ENCODE measurements at regions not wholly inside any gene's neighbourhood (a gene's known extent, or its start where the extent isn't known, plus 50 kb on each side); places are given as distances from the start of the nearest gene placed in this dataset.

DNA sequence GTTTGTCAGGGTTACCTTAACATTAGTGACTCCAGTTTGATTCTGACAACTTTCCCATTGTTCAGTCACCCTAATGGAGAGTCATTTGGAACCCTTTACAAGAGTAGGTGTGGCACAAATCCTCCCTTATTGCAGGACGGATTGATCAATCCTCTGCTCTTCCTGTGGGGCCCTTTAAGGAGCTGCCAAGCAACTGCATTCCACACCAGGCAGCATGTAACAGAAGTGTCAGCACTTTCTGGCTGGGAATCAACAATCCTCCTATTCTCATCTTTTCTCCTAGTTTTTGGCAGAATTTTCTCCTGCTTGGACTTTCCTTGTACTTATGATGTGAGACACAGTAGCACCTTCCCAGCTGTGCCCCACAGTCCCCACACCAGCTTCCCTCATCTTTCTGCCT, 177.8 kb downstream of the ST6GAL2 start:
- ChIA-PET POLR2A (no interaction called here), CTCF (interaction anchor here (0.8 kb wide), 1 partner anchor 26 kb away, joined by 3 read pairs; no protein-coding TSS in a partner anchor)
- TF ChIP-seq, protein P1, sequence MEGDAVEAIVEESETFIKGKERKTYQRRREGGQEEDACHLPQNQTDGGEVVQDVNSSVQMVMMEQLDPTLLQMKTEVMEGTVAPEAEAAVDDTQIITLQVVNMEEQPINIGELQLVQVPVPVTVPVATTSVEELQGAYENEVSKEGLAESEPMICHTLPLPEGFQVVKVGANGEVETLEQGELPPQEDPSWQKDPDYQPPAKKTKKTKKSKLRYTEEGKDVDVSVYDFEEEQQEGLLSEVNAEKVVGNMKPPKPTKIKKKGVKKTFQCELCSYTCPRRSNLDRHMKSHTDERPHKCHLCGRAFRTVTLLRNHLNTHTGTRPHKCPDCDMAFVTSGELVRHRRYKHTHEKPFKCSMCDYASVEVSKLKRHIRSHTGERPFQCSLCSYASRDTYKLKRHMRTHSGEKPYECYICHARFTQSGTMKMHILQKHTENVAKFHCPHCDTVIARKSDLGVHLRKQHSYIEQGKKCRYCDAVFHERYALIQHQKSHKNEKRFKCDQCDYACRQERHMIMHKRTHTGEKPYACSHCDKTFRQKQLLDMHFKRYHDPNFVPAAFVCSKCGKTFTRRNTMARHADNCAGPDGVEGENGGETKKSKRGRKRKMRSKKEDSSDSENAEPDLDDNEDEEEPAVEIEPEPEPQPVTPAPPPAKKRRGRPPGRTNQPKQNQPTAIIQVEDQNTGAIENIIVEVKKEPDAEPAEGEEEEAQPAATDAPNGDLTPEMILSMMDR (IDR thresholded peaks at IDR 0.05; ENCODE audit: control extremely low read depth, extremely low read depth, low read depth, missing control alignments) = no peak
- DNase-seq (ENCODE audit: extremely low spot score) = no peak

DNA sequence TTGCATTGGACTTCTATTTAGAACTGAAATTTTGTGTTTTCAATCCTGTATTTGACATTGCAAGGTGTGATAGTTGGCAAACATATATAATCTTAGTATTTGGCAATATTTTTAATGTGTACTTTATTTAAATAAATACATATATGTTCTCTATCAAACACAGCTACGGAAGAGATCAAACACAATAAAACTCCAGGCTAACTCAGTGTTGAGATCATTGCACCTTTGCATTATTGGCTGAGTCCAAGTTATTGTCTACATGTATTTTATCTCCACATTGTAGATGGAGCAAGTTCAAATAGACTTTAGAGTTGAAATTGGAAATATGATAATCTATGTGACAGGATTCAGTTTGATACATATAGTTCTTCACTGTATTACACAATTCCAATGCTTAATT, 176.7 kb downstream of the ST6GAL2 start:
- ChIA-PET CTCF (interaction anchor here (1.3 kb wide), 1 partner anchor 21 kb away, joined by 3 read pairs; no protein-coding TSS in a partner anchor), POLR2A (no interaction called here)
- DNase-seq (ENCODE audit: extremely low spot score) = no peak
- TF ChIP-seq, protein P1 (IDR thresholded peaks at IDR 0.05; ENCODE audit: control extremely low read depth, extremely low read depth, low read depth, missing control alignments) = no peak

DNA sequence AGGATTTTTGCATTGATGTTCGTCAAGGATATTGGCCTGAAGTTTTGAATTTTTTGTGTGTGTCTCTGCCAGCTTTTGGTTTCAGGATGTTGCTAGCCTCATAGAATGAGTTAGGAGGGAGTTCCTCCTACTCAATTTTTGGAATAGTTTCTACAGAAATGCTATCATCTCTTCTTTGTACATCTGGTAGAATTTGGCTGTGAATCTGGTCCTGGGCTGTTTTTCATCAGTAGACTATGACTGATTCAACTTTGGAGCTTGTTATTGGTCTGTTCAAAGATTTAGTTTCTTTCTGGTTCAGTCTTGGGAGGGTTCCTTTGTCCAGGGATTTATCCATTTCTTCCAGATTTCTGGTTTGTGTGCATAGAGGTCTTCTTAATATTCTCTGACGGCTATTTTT, 166.7 kb downstream of the ST6GAL2 start:
- DNase-seq (ENCODE audit: extremely low spot score) = no peak
- ChIA-PET POLR2A (no interaction called here), CTCF (no interaction called here)
- TF ChIP-seq, protein P1 (IDR thresholded peaks at IDR 0.05; ENCODE audit: control extremely low read depth, extremely low read depth, low read depth, missing control alignments) = no peak

DNA sequence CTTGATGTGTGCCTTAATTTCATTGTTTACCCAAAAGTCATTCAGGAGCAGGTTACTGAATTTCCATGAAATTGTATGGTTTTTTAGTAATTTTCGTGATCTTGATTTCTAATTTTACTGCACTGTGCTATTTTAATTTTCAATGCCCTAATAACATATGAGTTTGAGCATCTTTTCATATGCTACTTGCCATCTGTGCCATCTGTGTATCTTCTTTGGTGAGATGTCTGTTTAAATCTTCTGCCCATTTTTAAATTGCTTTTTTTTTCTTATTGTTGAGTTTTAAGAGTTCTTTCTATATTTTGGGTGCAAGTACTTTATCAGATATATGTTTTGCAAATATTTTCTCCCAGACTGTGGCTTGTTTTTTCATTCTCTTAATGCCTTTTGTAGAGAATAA, 165.9 kb downstream of the ST6GAL2 start:
- TF ChIP-seq, protein P1 (IDR thresholded peaks at IDR 0.05; ENCODE audit: control extremely low read depth, extremely low read depth, low read depth, missing control alignments) = no peak
- CTCF ChIA-PET = no interaction called here
- POLR2A ChIA-PET = no interaction called here
- no peak for DNase-seq (ENCODE audit: extremely low spot score)

DNA sequence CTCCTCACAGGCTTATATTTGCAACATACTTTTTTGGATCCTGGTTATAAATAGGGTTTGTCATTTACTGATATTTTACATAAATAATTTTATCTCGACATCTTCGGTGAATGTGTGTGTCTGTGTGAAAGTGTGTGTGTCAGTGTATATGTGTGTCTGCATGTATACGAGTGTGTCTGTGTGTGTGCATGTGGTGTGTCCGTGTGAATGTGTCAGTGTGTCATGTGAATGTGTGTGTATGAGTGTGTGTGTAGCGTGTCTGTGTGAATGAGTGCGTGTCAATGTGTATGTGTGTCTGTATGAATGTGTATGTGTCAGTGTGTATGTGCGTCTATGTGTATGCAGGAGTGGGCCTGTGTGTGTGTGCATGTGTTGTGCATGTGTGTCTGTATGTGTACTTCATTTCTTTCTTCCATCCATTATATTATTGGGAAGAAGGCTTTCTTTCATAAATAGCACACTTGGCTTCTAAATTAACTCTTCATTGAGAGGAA, 161.6 kb downstream of the ST6GAL2 start:
- CTCF ChIA-PET = no interaction called here
- POLR2A ChIA-PET = no interaction called here
- TF ChIP-seq, protein P1 (IDR thresholded peaks at IDR 0.05; ENCODE audit: control extremely low read depth, extremely low read depth, low read depth, missing control alignments) = no peak
- no peak for DNase-seq (ENCODE audit: extremely low spot score)

DNA sequence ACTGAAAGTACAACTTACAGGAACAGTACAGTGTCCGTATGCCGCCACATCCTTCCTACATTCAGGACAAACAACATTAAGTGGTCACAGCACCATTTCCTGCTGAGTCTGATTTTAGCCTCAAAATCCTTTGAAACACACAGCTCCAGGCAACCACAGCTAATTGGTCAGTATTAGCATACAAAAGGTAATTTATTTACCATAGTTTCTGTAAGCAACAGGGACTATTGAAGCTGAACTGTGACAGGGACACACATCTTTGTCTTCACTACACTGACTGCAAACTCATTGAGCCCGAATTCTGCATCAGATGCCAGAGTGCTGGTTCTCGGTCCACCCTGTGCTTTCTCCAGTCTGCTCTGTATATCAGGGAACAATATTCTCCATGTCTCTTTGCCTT, 151.8 kb downstream of the ST6GAL2 start:
- ChIA-PET POLR2A (no interaction called here), CTCF (interaction anchor here (1.3 to 1.4 kb wide), 2 partner anchors 9 to 26 kb away, joined by 3 read pairs; no protein-coding TSS in a partner anchor)
- no peak for DNase-seq (ENCODE audit: extremely low spot score)
- TF ChIP-seq, protein P1 (IDR thresholded peaks at IDR 0.05; ENCODE audit: control extremely low read depth, extremely low read depth, low read depth, missing control alignments) = no peak

DNA sequence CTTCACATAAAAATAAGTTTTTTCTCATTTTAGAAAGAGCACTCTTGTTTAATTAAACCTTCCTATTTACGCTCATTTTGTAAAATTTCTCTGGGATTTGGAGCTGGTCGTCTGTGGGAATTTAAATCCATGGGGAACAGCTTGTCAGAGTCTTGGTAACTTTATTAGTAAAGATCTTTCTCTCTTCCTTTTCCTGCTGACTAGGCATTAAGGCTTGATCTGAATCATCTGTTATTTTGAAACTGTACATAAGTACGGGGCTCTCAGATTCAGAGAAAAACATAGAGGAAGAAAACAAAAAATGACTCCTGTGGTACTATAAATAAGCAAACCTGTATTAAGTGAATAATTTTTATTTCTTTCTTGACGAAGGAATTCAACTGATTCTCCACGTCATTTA, 150.2 kb downstream of the ST6GAL2 start:
- CTCF ChIA-PET = no interaction called here
- TF ChIP-seq, protein P1 (IDR thresholded peaks at IDR 0.05; ENCODE audit: control extremely low read depth, extremely low read depth, low read depth, missing control alignments) = no peak
- POLR2A ChIA-PET = no interaction called here
- DNase-seq (ENCODE audit: extremely low spot score) = no peak
